KG1 (cell line): ENCODE measurements at regions not wholly inside any gene's neighbourhood (a gene's known extent, or its start where the extent isn't known, plus 50 kb on each side); places are given as distances from the start of the nearest gene placed in this dataset.

Experiments used
- DNase-seq: peaks from one replicate; lab custom pipeline; 2025; lab: John Stamatoyannopoulos, UW

DNA sequence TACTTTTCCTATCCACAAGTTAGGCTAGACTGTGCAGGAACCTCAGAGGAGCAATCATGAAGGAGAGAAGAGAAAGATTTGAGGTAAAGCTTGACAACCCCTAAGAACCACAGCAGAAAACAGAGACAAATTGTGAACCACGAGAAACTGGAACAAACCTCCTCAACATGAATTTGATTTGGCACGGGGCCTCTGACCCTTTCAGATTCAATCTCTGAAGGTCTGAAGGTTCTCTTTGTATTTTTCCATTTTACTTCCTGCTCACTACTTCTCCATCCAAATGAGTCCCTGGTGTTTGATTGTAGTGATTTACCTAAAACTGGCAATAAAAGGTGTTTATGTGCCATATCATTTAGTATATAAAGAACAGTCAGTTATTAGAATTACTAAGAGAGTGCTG, 126.1 kb upstream of the STXBP5 start:
- DNase-seq: no peak

DNA sequence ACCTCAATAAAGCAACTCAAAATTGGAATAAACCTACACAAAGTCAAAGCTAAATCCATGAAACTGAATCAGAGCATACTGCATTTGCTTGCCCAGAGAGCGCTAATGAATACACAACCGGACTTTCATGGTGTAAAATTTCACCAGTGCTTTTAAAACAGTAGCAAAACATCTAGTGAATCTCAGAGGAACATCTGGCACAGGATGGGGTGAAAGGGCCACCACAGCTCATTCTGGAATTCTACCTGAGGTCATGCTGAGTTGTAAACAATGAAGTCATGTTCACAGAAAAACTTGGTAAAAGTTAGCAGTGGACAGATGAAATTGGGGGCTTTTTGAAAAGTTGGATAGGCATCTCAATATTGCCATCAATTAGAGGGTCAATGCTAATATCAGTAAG, 125.6 kb upstream of the STXBP5 start:
- no peak for DNase-seq

DNA sequence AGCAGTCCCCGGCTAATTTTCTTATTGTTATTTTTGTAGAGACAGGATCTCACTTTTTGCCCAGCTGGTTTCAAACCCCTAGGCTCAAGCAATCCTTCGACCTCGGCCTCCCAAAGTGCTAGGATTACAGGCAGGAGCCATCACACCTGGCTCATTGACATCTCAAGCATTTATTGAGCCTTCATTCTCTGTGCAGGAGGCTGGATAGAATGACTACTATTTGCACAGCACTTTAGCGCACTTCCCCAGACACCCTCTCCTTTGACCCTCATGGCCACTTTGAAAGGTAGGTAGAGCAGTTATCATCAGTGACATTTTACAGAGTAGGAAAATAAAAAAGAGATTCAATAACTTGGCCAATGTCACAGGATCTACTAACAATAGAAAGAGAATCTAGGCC, 124.0 kb upstream of the STXBP5 start:
- DNase-seq: no peak

DNA sequence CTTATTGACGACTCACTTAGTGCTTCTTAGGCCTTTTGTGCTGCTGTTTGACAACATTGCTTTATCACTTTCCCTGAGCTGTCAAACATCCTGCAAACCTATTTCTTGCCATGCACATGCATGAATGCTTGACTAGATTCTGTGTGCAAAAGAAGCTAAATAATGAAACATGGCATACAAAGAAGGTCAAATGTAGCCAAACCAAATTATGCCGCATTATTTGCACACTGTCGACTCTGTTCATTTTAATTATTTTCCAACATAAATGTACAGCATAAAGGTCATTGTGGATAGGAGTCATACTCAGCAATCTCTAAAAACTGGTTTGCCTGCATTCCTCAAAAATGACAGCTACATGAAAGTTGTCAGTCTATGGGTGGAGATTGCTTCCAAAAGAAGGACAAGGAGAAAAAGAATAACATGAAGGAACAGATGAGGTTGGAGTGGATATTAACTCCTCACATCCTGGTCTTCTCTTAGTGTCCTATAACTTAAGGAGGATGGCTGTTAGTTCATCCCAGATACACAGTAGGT, 123.1 kb upstream of the STXBP5 start:
- DNase-seq: no peak

DNA sequence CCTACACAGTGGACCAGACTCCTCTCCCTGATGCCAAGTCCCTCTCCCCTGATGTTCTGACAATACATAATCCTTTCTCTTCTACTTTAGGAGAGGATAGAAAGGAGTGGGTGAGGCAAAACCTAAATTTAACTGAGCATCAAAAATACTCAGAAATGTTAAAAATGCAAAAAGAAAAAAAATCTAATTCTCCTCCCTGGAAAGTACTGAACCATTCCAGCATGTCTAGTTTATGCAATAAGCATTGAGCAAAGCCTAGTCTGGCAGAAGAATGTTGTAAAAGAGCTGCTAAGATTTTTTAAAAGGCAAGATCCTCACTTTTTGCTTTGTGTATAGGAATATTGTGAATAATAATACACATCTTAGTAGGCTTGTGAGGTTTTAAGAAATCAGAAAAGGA, 116.6 kb upstream of the STXBP5 start:
- no peak for DNase-seq

DNA sequence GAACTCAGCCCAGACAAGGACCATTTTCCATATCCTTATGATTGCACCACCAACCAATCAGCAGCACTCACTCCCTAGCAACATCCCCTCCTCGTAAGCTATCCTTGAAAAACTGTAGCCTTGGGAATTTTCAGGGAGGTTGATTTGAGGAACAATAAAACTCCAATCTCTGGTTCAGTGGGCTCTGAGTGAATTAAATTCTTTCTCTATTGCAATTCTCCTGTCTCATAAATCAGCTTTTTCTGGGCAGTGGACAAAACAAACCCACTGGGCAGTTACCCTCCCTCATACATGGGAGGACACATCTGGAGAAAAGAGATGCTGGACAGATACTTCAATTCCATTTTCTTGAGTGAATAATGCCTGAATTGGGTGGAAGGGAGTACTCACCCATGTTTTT, 115.4 kb upstream of the STXBP5 start:
- no peak for DNase-seq

DNA sequence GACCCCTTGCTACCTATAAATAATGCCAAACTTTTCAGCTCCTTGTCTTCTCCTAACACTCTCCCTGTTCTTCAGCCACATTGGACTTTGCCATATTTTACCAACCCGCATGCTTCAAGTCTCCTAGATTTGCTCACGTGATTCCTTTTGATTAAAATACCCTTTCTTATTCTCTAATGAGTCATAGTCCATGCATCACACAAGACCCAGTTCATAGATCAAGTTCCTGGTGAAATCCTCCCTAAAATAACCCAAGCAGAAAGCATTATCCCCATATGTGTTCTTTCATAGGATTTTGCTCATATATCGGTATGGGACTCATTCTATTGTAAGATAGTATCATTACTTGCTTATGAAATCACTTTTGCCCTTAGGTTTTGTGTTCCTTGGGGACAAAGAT, 108.9 kb upstream of the STXBP5 start:
- DNase-seq: no peak

DNA sequence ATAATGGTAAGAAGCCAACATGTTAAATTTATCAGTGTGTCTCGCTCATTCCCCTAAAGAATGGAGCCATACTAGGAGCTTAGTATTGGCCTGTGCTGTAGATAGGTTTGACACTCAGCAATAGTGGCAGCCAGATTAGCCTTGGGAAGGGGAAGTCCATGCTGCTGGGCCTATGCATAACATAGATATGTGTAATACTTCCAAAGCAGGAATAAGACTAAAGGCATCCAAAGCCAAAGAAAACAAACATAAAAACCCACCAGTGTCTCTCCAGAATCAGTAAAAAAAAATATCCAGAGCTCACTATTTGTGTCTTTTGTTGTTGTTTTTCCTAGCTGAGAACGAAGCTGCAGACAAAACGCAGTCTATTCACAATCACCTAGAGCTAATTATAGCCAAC, 104.2 kb upstream of the STXBP5 start:
- DNase-seq: no peak

DNA sequence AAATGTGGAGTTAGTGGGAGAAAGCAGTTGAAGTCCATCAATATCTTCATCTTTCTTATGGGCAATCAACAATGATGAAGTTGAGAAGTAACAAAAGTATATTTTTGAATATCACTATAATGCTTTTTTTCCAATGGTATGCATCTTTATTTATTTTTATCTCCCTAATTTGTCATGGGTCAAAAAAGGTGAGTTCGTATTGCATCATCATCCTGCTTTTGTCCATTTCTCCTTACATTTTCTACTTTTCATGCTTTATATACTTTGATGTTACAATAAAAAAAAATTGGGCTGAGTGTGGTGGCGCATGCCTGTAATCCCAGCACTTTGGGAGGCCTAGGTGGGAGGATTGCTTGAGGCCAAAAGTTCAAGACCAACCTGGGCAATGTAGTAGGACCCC, 101.2 kb upstream of the STXBP5 start:
- DNase-seq: no peak

DNA sequence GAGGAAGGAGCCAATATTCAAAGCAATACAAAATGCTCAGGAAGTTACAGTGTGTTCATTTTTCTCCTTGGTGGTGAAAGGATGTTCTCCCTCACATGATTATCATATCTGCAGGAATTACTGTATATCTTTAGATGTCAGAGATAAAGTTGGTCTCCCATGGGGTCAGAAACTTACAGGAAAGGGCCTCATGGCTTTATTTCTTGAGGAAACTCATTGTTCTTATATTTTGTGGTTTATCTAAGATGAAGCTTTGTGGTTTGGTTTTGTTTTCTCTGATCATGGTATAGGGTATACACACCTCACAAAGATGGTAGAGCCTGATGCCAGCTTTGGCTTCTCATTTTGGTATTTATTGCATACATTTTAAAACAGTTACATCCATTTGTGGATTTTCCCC, 100.5 kb upstream of the STXBP5 start:
- DNase-seq: no peak

DNA sequence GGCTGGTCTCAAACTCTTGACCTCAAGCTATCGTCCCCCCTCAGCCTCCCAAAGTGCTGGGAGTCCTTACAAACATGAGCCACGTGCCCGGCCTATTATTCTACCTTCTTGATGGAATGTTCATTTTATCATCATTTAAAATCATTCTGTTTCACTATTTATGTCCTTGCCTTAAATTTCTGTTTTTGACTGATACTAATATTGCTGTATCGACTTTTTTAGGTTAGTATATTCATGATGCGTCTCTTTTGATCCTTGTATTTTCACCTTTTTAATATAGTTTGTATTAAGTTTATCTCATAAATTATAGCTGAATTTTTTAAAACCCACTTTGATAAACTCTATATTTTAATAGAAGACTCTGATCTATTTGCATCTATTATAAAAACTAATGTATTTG, 98.4 kb upstream of the STXBP5 start:
- no peak for DNase-seq

DNA sequence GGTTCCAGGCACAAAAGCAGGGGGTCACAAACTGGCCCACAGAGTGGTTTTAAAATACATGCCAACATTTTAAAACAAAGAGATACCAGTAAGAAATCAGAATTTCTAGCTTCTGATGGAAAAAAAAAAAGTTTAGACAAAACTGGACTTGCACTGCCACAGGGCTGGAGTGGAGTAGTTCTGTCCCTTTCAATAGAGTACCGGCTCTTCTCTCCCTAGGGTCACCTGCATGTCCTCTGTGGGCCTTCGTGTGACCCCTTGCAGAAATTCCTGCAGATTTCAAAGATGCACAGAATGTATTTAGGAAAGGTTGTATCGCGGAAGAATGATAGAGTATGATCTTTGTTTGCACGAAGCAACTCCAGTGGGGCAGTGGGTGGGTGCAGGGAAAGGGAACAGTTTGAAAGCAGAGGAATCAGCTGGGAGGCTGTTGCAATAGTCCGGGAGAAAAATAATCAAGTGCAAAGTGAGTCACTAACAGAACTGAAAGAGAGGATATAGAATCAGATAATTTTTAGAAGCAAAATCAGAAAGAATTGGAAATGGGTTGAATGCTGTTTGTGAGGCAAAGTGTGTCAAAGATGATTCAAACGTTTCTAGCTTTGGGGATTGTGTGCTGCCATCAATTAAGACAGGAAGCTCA, 97.3 kb upstream of the STXBP5 start:
- no peak for DNase-seq

DNA sequence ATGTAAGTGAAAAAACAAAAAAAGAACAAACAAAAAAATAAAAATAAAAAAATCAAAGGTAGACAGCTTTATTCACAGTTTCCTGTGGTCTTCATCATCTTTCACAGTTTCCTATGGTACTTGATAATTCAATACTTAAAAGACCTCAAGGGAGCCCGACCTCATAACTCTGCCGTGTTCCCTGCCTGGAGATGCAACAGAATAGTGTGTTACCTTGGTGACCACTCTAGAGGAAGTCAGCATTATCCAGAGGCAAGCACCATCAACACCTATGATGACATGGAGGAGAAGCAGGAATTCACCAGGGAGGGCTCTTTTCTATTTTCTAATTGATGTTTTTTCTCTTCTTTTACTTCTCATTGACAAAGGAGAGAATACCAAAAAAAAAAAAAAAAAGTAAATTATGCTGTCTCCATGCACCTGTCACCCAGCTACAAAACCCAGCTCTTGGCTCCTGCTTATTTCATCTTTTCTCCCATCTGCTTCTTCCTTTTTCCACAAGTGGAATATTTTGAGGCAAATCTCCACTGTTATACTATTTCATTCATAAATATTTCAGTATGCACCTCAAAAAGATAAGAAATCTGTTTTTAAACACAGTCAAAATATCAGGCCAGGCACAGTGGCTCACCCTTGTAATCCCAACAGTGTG, 95.8 kb upstream of the STXBP5 start:
- no peak for DNase-seq

DNA sequence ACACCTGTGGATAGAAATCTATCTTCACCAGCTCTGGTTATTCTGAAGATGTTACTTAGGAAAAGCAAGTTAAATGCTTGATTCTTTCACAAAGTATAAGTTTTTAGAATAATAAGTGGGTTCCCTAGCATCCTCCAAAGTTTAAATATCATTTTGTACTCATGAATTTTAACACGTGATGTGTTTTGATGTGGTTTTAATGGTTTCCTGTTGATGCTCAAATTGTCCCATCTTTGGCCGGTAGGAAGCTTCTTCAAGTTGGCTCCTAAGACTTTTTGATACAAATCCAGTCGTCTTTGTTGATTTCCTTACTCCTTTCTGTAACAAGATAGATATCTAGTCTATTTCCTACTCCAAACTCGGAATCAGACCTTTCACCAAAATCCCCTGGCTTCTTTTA, 94.5 kb upstream of the STXBP5 start:
- DNase-seq: no peak

DNA sequence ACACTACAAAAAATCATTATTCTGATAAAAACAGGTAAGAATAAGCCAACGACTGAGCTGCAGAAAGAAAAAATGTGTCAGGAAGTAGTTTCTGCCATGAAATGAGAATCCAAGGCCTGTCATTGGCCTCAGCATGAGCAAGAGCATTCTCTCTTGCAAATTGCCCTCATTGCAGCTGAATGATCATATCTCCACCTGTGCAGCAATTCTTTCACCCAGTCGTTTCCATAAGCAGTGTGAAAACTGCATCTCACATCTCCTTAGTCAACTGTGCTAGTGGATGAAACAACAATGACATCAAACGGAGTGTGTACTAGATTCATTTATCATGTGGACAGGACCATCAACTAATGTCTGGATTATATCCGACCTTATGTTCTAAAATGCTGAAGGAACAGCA, 88.2 kb upstream of the STXBP5 start:
- DNase-seq: no peak

DNA sequence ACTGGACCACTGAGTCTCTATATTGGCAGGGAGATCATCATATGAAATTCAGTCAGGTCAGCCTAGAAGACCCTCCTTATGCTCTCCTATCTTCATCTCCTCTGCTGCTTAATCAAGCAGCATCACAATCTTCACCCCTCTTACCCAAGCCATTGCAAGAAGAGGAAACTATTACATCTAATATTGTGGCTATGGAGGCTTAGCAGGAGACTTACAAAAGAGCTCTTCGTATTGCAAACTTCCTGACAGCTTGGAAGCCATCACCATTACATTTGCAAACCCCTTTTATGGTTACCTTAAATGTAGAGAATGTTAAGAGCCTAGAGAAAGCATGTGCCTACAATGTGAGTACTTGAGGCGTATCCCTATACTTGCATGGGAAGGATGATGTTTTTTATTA, 87.2 kb upstream of the STXBP5 start:
- DNase-seq: no peak

DNA sequence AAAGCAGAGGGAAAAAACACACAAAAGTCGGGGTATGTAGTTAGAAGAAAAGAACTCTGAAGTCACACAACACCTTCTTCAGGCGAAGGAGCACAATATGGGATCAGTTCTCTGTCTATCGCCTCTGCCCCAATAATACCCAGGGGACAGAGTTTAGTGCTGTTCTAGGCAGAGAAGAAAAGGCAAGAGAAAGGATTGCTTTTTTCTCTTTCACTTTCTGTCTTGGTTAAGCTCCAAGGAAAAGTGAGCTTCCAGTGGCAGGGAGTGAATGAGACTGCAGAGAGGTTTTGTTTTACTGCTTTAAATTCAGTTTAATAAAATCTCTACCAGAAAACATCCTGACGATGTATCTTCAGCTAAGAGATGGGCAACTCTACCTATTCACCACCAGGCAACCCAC, 86.6 kb upstream of the STXBP5 start:
- no peak for DNase-seq

DNA sequence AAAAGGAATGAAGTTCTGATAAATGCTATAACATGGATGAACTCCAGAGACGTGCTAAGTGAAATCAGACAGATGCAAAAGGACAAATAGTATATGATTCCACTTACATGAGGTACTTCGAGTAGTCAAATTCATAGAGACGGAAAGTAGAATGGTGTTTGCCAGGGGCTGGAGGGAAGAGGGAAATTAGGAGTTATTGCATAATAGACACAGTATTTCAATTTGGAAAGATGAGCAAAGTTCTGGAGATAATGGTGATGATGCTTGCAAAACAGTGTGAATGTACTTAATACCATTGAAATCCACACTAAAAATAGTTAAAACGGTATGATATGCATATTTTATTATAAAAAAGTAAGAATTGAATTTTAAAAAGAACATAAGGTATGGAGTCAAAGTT, 84.9 kb upstream of the STXBP5 start:
- no peak for DNase-seq

DNA sequence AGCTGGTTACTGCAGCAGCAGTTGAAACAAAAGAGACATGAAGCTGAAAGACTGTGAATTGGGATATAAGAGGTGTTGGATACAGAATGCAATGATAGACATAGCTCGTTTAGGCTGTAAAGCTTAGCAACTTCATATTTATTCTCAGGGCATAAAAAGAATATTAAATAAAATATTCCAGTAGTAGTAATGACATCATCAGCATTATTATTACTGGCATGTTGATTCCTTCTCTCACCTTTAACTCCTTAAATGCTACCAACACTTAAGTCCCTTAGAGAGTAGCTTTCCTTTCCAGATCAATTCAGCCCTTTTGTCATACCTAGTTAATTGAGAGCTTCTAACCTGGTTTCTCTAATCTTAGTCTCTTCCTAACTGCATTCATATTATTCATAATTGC, 81.4 kb upstream of the STXBP5 start:
- DNase-seq: no peak

DNA sequence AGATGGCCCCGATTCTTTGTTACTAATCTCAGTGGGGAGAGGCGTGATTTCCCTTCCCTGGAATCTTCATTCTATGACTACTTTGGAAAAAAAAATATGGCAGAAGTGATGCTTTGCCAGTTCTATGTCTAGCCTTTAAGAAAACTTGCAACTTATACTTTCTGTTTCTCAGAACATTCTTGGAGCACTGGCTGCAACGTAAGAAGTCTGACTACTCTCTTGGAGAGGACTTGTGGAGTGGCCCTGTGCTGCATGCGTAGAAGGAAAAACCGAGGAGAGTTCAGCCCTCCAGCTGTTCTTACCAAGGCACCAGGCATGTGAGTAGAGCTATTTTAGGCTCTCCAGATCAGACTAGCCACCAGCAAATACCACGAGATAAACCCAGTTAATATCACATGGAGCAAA, 77.6 kb upstream of the STXBP5 start:
- DNase-seq: no peak

DNA sequence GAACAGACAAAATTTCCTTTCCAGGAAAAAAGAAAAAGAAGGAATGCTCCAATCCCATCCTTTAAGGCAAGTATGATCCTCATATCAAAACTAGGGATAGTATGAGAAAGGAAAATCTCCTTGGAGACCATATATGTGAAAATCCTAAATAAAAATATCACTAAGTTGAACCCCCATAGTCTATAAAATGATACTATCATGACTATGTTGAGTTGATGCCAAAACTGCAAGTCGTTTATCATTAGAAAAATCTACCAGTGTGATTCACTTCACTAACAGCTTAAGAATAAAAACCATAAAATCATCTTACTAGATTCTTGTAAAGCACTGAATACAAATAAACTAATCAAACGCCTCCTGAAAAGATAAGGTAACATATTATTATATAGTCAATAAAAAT, 76.6 kb upstream of the STXBP5 start:
- DNase-seq: no peak

DNA sequence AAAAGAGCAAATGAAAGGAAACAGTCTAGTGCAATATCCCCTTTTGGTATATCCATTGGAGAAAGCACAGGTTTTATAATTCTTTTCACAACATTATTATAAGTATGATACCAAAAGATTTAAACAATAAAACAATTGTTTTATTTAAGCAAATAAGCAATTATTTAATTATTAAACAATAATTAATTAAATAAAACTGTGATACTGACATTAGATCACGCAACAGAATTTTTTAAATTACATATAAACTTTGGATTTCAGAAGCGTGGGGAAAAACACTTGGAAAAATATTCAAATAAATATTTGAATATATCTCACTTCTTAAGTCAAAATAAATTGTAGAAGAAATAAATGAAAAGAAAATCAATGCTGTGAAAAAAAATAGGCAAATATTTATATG, 76.2 kb upstream of the STXBP5 start:
- DNase-seq: no peak

DNA sequence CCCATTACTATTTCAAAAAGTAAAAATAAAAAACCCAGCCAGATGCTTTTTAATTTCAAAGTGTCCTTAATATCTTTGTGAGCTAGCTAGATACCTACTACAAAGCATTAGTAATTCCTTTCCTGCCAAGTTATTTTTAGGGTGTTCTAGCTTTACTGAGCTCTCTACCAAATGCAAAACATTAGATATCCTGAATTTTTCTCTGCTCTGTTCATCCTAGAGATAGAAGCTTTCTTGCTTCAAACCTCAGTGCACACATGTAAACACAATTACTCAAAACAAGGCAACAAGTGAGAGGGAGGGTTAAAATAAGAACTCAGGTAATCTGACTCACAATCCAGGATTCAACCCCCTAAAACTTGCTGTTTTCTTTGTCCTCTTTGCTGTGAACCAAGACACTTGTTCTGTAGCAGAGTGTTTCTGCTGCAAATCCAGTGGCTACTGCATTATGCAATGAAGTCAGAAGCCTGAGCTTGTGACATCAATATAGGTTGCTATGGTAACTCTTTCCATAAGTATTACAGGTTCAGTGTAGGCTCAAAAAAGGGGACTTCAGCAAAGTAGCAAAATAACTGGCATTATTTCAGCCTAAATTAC, 72.6 kb upstream of the STXBP5 start:
- no peak for DNase-seq

DNA sequence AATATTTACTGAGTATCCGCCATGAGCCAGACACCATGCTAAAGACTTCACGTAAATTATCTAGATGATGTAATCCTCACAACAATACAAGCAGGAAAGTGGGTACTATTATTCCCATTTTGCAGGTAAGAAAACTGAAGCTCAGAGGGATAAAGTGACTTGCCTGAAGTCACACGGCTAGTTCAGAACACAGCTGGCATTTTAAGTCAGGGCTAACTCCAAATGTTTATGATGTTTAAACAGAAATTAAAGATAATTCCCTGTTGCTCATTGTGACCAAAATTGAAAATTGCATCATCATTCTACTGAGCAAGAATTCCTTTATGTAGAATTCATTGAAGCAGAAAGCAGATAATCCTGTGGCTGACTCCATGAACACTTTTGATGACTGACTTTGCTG, 71.3 kb upstream of the STXBP5 start:
- DNase-seq: no peak
